ENCODE measurements at regions not wholly inside any gene's neighbourhood (a gene's known extent, or its start where the extent isn't known, plus 50 kb on each side); places are given as distances from the start of the nearest gene placed in this dataset.

DNA sequence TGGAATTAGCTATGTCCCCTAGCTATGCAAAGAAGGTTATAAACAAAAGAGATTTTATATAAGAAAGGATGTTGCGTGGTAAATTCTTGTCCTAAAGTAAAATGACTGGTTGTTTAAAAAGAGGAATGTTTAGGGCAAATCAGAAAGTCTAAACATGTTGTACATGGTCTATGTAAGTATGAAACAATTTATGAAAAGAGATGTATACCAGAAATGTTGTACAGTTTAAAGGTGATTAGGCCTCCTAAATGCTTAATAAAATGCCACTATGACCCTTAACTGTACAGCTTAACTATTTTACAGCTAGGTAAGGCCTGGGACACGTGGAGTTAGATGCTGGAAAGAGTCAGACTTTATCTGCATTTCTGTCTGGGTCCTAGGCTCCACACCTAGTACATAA, 775.9 kb upstream of the KLHL1 start:
- TF ChIP-seq, protein P1, sequence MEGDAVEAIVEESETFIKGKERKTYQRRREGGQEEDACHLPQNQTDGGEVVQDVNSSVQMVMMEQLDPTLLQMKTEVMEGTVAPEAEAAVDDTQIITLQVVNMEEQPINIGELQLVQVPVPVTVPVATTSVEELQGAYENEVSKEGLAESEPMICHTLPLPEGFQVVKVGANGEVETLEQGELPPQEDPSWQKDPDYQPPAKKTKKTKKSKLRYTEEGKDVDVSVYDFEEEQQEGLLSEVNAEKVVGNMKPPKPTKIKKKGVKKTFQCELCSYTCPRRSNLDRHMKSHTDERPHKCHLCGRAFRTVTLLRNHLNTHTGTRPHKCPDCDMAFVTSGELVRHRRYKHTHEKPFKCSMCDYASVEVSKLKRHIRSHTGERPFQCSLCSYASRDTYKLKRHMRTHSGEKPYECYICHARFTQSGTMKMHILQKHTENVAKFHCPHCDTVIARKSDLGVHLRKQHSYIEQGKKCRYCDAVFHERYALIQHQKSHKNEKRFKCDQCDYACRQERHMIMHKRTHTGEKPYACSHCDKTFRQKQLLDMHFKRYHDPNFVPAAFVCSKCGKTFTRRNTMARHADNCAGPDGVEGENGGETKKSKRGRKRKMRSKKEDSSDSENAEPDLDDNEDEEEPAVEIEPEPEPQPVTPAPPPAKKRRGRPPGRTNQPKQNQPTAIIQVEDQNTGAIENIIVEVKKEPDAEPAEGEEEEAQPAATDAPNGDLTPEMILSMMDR (conservative IDR thresholded peaks at IDR 0.05; ENCODE audit: low read depth, low read length) = no peak
- TF ChIP-seq EZH2phosphoT487 (IDR thresholded peaks at IDR 0.05; ENCODE audit: borderline replicate concordance, low read length) (no peak), EZH2 (IDR thresholded peaks at IDR 0.05; ENCODE audit: low read length, unreplicated experiment) (no peak)
